Adrenal gland (tissue), 9 donors: ENCODE measurements at regions not wholly inside any gene's neighbourhood (a gene's known extent, or its start where the extent isn't known, plus 50 kb on each side); places are given as distances from the start of the nearest gene placed in this dataset.
"Not testable (repeated sequence)": the region's sequence is repeated elsewhere in the genome, so short reads cannot be mapped to it uniquely, and the experiment has no call there.

Source experiments
- DNase-seq, 7 donors: peaks; one replicate each; pipeline ENCODE4 v3.0.0-alpha.2; 2019 to 2020
- H3K27ac ChIP-seq, 5 donors: fragments of 200-600 bp; sonication (generic) in 4 of 5; 1 replicate in 3 of 5; 2 replicates in 2 of 5; pipeline versions ENCODE4 v1.5.1 to v1.8.0; 2016 to 2020; ENCODE audit warnings: mild to moderate bottlenecking in 1 of 5
- H3K27me3 ChIP-seq: fragments of 200-600 bp; 2 replicates; pipeline ENCODE4 v1.8.0; 2021
- H3K36me3 ChIP-seq, 2 donors: fragments of 200-600 bp; replicated peaks in 1 of 2; 1 replicate in 1 of 2; 2 replicates in 1 of 2; pipeline versions ENCODE4 v1.5.1 to v1.8.0; 2018 to 2022
- H3K4me1 ChIP-seq, 2 donors: fragments of 200-600 bp; replicated peaks in 1 of 2; 1 replicate in 1 of 2; 2 replicates in 1 of 2; pipeline versions ENCODE4 v1.5.1 to v1.8.0; 2018 to 2021
- H3K4me3 ChIP-seq, 4 donors: fragments of 200-600 bp; sonication (generic) in 3 of 4; one replicate each; pipeline ENCODE4 v1.5.1; 2016 to 2018
- H3K9me3 ChIP-seq, 3 donors: fragments of 200-600 bp; sonication (generic) in 1 of 3; replicated peaks in 1 of 3; 1 replicate in 2 of 3; 2 replicates in 1 of 3; pipeline versions ENCODE4 v1.5.1 to v1.8.0; 2016 to 2021
- POLR2A ChIP-seq, 2 donors: fragments of 450-650 bp; IDR thresholded peaks; one replicate each; pipeline ENCODE4 v1.6.1; 2017; ENCODE audit warnings: antibody characterized with exemption in 2 of 2, mild to moderate bottlenecking in 2 of 2, moderate library complexity in 1 of 2
- WGBS, 4 donors: extraction: QIAGEN DNeasy Blood & Tissue Kit in 2 of 4; methylation state at CpG; one replicate each; pipeline versions ENCODE4 v1.1.5 to v1.1.7; 2013 to 2017; 5-methylcytosine and 5-hydroxymethylcytosine counted together
- intact Hi-C, 2 donors: fragments of 100-400 bp; cut with DNase I; formaldehyde crosslinking; loops; one replicate each; pipeline versions ENCODE4 v1.14.1 to v1.15.0; 2022 to 2023
- TF ChIP-seq, protein P1 (sequence below), 6 experiments: fragments of 450-650 bp in 4 of 6; fragments of 200-600 bp in 2 of 6; sonication (generic) in 1 of 6; IDR thresholded peaks; 1 replicate in 5 of 6; 2 replicates in 1 of 6; pipeline versions ENCODE4 v1.5.1 to v1.8.0; 2016 to 2021; ENCODE audit warnings: antibody characterized with exemption in 6 of 6, mild to moderate bottlenecking in 2 of 6, moderate library complexity in 1 of 6
- donor health status: healthy with polysubstance abuse.
- donor health status: Bipolar disorder and iron deficiency.
- donor health status: DM: yes; HTN: yes; CAD: no.
- donor health status: DM: no; HTN: no; CAD: no.
- donor health status: DM: no; HTN: no; CAD: no.

GRCh38 chr6:80425089-80425823, 318.8 kb downstream of the BCKDHB start:
- Histone ChIP-seq H3K36me3 (no peaks in the 10 kb centered on the region), H3K27ac (no peak overlapping the region), H3K4me1 (no peaks in the 10 kb centered on the region), H3K27me3 (no peaks in the 10 kb centered on the region), H3K4me3 (no peak overlapping the region), H3K9me3 (peaks cover 0 to 4% (median 0%) of the 10 kb centered on the region in 3 donors)
- no peak for DNase-seq
- WGBS, 4 donors: 77 to 85% (median 83%) methylated on average over 2 of the region's 2 CpGs
- TF ChIP-seq, protein P1, sequence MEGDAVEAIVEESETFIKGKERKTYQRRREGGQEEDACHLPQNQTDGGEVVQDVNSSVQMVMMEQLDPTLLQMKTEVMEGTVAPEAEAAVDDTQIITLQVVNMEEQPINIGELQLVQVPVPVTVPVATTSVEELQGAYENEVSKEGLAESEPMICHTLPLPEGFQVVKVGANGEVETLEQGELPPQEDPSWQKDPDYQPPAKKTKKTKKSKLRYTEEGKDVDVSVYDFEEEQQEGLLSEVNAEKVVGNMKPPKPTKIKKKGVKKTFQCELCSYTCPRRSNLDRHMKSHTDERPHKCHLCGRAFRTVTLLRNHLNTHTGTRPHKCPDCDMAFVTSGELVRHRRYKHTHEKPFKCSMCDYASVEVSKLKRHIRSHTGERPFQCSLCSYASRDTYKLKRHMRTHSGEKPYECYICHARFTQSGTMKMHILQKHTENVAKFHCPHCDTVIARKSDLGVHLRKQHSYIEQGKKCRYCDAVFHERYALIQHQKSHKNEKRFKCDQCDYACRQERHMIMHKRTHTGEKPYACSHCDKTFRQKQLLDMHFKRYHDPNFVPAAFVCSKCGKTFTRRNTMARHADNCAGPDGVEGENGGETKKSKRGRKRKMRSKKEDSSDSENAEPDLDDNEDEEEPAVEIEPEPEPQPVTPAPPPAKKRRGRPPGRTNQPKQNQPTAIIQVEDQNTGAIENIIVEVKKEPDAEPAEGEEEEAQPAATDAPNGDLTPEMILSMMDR (IDR thresholded peaks at IDR 0.05): no peak
- TF ChIP-seq POLR2A (IDR thresholded peaks at IDR 0.05): no peak
- intact Hi-C loops: no loop called here

GRCh38 chr6:80411486-80411885, 305.0 kb downstream of the BCKDHB start:
- Histone ChIP-seq H3K4me3 (no peak overlapping the region), H3K27me3 (no peaks in the 10 kb centered on the region), H3K9me3 (peaks cover 0 to 7% (median 0%) of the 10 kb centered on the region in 3 donors), H3K27ac (no peak overlapping the region), H3K4me1 (no peaks in the 10 kb centered on the region), H3K36me3 (no peaks in the 10 kb centered on the region)
- WGBS, 4 donors: 90 to 96% (median 94%) methylated on average over 4 to 8 of the region's 8 CpGs
- TF ChIP-seq, protein P1 (IDR thresholded peaks at IDR 0.05): no peak
- no peak for TF ChIP-seq POLR2A (IDR thresholded peaks at IDR 0.05)
- intact Hi-C loops: no loop called here
- DNase-seq: no peak

- H3K27ac ChIP-seq, DNase-seq, H3K4me3 ChIP-seq, intact Hi-C loops, H3K27me3 ChIP-seq, H3K9me3 ChIP-seq, H3K36me3 ChIP-seq, H3K4me1 ChIP-seq: not testable (repeated sequence)
- 96 to 100% (median 97%) methylated on average over 2 of the region's 2 CpGs for WGBS, 4 donors
These were observed 301.5 kb downstream of the BCKDHB start for GRCh38 chr6:80407976-80408375.

- Histone ChIP-seq H3K9me3 (no peaks in the 10 kb centered on the region), H3K27ac (no peak overlapping the region), H3K4me1 (no peaks in the 10 kb centered on the region), H3K36me3 (no peaks in the 10 kb centered on the region), H3K4me3 (no peak overlapping the region), H3K27me3 (no peaks in the 10 kb centered on the region)
- 86 to 100% (median 94%) methylated on average over 1 of the region's 1 CpG for WGBS, 4 donors
- intact Hi-C loops: no loop called here
- TF ChIP-seq, protein P1 (IDR thresholded peaks at IDR 0.05): no peak
- TF ChIP-seq POLR2A (IDR thresholded peaks at IDR 0.05): no peak
- DNase-seq: no peak
These were observed 298.4 kb downstream of the BCKDHB start for GRCh38 chr6:80404889-80405288.

- intact Hi-C loops: no loop called here
- H3K4me1 ChIP-seq: no peaks in the 10 kb centered on the region
- H3K4me3 ChIP-seq: no peak overlapping the region
- H3K27me3 ChIP-seq: no peaks in the 10 kb centered on the region
- no peak for DNase-seq
- H3K36me3 ChIP-seq: no peaks in the 10 kb centered on the region
- H3K9me3 ChIP-seq: no peaks in the 10 kb centered on the region
- no peak for TF ChIP-seq POLR2A (IDR thresholded peaks at IDR 0.05)
- TF ChIP-seq, protein P1 (IDR thresholded peaks at IDR 0.05): no peak
- WGBS, 4 donors: 83 to 92% (median 85%) methylated on average over 1 of the region's 1 CpG
- H3K27ac ChIP-seq: no peak overlapping the region
These were observed 296.9 kb downstream of the BCKDHB start for GRCh38 chr6:80403365-80403764.
